GM18519 (cell line): ENCODE measurements at regions not wholly inside any gene's neighbourhood (a gene's known extent, or its start where the extent isn't known, plus 50 kb on each side); places are given as distances from the start of the nearest gene placed in this dataset.
"Not testable (repeated sequence)": the region's sequence is repeated elsewhere in the genome, so short reads cannot be mapped to it uniquely, and the experiment has no call there.

Experiments
- ATAC-seq: cut with Tn5 transposase; IDR thresholded peaks from one replicate; pipeline ENCODE4 v1.9.1; 2021; ENCODE audit warnings: mild to moderate bottlenecking, moderate library complexity; ENCODE audit not compliant: unreplicated experiment, low FRiP score

- no peak for ATAC-seq
Observed at GRCh38 chr12:91651728-91652127, 469.1 kb upstream of the DCN start.

GRCh38 chr12:91643763-91644162 lies 461.1 kb upstream of the DCN start:
- ATAC-seq, result no peak

GRCh38 chr12:91640021-91640420 lies 457.4 kb upstream of the DCN start:
- ATAC-seq, result no peak

GRCh38 chr12:91639327-91639726 lies 456.7 kb upstream of the DCN start:
- ATAC-seq, result no peak

GRCh38 chr12:91637789-91638624 lies 455.4 kb upstream of the DCN start:
- ATAC-seq, result no peak

GRCh38 chr12:91636721-91637120 lies 454.1 kb upstream of the DCN start:
- ATAC-seq, result no peak

DNA sequence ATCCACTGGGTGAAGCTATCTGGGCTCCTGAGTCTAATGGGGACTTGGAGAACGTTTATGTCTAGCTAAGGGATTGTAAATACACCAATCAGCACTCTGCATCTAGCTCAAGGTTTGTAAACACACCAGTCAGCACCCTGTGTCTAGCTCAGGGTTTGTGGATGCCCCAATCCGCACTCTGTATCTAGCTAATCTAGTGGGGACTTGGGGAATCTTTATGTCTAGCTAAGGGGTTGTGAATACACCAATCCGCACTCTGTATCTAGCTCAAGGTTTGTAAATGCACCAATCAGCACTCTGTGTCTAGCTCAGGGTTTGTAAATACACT lies 451.7 kb upstream of the DCN start:
- ATAC-seq, result not testable (repeated sequence)

GRCh38 chr12:91633734-91634357 lies 451.2 kb upstream of the DCN start:
- no peak for ATAC-seq

DNA sequence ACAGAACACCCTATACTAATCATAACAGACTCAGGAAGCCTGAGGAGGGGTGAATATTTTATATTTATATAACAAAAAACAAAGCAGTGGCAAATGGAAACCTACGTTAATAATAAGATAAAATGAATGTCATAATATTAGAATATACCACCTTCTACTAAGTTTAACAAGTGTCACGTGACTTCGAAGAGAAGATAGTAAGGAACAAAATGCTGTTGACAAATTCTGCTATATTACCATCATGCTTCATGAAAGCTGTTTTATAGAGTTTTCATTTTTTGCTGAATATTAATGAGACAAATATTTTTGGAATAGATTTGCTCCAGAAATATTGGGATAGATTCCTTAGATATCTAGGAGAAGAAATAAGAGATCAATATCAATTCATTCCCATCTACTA lies 450.6 kb upstream of the DCN start:
- no peak for ATAC-seq

DNA sequence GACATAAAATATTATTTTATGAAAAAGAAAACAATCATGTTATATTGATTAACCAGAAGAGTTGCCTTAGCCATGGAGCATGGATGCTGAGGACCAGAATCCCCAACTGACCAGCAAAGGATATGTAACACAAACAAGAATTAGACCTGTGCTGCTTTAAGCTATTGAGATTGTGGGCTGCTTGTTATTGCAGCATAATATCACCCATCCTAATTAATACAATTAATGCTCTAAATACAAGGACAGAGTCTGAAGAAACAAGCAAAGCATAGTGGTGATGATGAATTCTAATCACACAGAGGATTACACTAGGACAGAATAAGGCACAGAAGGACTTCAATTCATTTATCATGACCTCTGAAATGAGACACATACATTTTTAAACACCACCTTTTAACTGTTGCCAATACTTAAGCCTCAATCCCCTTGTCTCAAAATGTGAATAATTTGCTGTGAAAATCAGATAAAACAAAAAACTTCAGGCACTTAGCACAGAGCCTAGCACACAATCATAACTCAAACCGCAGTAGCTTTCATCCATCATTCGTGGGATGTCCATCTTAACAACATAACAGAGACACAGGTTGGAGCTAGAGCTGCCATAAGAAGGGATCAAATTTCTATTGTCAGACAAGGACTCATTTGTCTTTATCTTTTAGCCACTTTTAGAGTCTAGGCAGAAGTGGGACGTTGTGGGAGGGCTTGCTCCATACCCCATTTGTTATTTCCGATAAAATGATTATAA lies 449.6 kb upstream of the DCN start:
- ATAC-seq, result no peak

- ATAC-seq, result no peak
Observed at GRCh38 chr12:91630596-91631293, 448.1 kb upstream of the DCN start.

- no peak for ATAC-seq
Observed at GRCh38 chr12:91630083-91630482, 447.5 kb upstream of the DCN start.

- ATAC-seq, result no peak
Observed at GRCh38 chr12:91629440-91629839, 446.8 kb upstream of the DCN start.

DNA sequence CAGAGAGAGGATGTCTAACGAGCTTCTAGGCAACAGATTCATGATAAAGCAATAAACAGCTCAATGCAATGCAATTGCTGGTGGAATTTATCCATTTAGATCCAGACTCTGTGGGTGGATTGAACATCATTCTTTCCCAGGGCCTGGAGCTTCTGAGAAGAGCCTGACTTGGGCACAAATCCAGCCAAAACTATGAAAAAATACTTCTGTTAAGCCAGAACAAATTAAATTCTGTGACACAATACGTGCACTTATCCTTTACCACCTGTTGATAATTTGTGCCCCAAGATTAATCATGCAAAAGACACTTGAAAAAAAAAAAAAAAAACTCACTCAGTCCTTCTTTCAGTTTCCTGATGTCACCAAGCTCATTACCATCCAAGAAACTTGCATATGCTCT lies 446.0 kb upstream of the DCN start:
- no peak for ATAC-seq

DNA sequence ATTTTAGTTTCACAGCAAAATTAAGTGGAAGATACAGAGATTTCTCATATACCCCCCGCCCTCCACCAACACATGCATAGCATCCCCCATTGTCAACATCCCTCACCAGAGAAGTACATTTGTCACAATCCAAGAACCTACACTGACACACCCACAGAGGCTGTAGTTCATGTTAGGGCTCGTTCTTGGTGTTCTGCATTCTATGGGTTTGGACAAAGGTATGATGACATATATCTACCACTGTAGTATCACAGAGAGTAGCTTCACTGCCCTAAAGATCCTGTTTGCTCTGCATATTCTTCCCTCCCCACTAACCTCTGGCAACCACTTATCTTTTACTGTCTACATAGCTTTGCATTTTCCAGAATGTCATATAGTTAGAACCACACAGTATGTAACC lies 444.6 kb upstream of the DCN start:
- no peak for ATAC-seq

- no peak for ATAC-seq
Observed at GRCh38 chr12:91622981-91623380, 440.4 kb upstream of the DCN start.

DNA sequence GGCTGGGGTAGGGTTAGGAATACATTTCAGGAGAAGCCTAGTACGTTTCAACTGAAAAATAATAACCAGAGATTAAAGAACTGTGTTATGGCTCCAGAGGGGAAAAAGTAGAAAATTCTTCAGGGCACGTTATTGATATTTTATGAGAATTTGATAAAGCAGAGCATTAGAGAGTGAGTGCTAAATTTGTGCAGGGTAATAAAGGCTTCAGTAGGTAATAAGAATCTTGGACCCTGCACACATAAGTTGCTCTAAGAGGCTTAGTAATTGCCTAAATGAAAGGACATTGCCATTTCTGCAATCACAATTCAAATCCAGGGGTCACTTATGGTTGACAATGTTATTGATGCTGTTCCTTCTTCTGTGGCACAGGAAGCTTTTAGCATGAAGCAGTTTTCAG lies 439.4 kb upstream of the DCN start:
- ATAC-seq, result no peak

DNA sequence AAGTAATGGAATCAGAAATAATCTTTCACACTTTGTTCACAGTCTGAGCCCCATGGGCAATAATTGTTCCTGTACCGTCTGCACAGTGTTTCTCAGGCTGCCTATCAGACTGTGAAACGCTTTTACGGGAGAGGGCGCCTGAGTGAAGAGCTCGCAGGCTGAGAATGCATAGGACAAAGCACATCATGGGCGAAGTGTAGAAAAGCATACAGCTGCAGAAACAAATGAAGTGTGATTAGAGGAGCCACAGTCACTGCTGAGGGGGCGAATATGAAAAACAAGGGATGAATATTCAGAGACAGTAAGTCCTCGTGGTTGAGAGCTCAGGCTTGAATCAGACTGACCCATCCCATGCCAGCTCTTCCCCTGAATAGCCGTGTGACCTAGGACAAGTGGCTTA lies 438.4 kb upstream of the DCN start:
- ATAC-seq, result no peak

- ATAC-seq, result no peak
Observed at GRCh38 chr12:91620422-91620821, 437.8 kb upstream of the DCN start.

GRCh38 chr12:91618281-91618680 lies 435.7 kb upstream of the DCN start:
- ATAC-seq, result no peak

DNA sequence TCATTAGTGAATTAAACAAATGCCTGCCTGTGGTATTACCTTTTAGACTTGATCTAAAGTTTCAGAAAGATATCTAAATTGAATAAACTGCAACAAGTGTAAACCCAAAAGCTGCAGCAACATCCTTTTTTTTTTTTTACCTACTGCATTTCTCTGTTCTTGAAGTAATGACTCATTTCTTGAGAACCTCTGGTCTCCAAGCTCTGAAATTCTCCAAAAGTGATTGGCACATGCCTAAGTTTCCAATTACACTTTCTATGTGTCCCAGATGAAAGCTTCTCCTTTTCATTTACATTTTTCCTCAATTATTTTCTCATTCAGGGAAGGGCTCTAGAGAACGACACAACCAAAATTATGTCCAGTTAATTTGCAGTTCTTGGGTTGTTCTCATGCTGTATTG lies 435.2 kb upstream of the DCN start:
- ATAC-seq, result no peak
